VCaP (cell line): ENCODE measurements at regions not wholly inside any gene's neighbourhood (a gene's known extent, or its start where the extent isn't known, plus 50 kb on each side); places are given as distances from the start of the nearest gene placed in this dataset.

ENCODE experiments used
- H3K27ac ChIP-seq: fragments of 450-650 bp; 2 replicates; pipeline ENCODE4 v1.5.1; 2017
- CTCF ChIP-seq: fragments of 450-650 bp; conservative IDR thresholded peaks from 2 replicates; pipeline ENCODE4 v1.5.1; 2017; ENCODE audit warnings: mild to moderate bottlenecking, moderate library complexity

DNA sequence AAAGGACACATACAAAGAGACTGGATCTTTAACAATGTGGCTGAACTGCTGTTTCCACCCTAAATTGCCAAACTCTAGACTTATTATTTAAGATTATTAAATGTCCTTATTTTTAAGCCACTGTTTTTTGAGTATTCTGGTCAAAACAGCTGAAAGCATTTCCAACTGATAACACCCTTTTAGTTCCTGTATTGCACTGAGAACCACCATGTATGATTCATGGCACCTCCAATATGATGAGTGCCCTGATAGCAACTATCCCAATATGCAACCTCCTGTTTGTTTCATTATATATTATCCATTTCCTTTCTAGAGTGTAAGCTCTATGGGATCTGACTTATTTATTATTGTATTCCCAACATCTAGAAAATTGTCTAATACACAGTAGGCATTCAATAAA, 269.4 kb downstream of the HHIPL2 start:
- H3K27ac ChIP-seq, result no peak overlapping the region

DNA sequence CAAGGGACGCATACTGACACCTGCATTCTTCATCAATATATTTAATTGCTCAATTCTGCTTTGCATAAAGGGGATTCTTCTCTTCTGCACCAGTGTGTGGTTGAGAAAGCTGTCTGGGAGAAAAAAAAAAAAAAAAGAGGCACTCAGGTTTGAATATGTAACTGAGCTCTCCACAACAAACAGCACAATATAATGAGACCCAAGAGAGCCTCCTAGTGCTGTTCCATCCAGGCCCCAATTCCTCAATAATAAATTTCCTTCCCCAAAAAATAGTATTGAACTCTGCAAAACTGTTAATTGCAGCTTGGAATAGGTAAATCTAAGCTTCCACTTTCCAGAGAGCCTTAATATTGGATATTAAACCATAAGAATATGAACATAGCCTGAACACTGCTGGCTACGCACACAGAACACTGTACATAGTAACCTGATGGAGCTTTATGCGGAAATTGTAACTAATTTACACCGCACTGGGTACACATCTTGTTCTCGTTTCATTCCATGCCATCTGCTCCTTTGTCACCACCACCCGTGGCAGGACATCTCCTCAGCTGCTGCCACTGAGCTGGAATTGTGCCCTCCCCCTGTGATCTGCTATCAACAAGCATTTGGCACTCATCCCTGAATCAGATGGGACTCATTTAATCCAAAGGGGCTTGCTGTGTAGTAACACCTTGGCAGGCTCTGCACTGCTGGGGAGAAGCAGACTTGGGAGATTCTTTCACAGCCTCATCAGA, 272.0 kb downstream of the HHIPL2 start:
- peak overlapping the region; percentile 71 for H3K27ac ChIP-seq
- TF ChIP-seq CTCF, result no peak

More for the DNA sequence above, 269.4 kb downstream of the HHIPL2 start:
- no peak for TF ChIP-seq CTCF

- H3K27ac ChIP-seq, result peak overlapping the region; percentile 71
- no peak for TF ChIP-seq CTCF
Observed at GRCh38 chr1:222275001-222275728, 272.7 kb downstream of the HHIPL2 start.

GRCh38 chr1:222266223-222267196, 281.4 kb downstream of the HHIPL2 start:
- no peak overlapping the region for H3K27ac ChIP-seq
- TF ChIP-seq CTCF, result no peak

DNA sequence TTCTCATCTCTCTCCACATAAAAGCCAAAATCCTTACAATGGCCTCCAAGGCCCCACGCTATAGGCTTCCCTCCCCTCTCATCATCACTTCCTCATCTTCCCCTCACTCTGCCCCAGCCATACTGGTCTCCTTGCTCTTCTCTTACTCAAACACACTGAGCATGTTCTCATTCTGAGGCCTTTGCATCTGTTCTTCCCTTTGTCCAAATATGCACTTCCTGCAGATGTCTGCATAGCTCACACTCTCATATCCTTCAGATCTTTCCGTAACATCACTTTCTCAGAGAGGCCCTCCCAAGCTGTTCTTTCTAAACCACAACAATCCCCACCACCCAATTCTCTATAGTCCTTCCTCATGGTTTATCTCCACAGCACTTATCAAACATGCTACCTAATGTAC, 284.1 kb downstream of the HHIPL2 start:
- H3K27ac ChIP-seq, result no peak overlapping the region

GRCh38 chr1:222257027-222257426, 290.9 kb downstream of the HHIPL2 start:
- TF ChIP-seq CTCF, result no peak
- H3K27ac ChIP-seq, result no peak overlapping the region

More for the DNA sequence above, 284.1 kb downstream of the HHIPL2 start:
- no peak for TF ChIP-seq CTCF

- H3K27ac ChIP-seq, result no peak overlapping the region
- TF ChIP-seq CTCF, result no peak
Observed at GRCh38 chr1:222256058-222256457, 291.8 kb downstream of the HHIPL2 start.
